ENCODE measurements at regions not wholly inside any gene's neighbourhood (a gene's known extent, or its start where the extent isn't known, plus 50 kb on each side); places are given as distances from the start of the nearest gene placed in this dataset.

GRCh38 chr11:128246364-128246801 lies 341.0 kb downstream of the ETS1 start:
- no peaks in the 10 kb centered on the region for H3K4me1 ChIP-seq (ENCODE audit: control insufficient read depth, insufficient read depth, low read length)
- no peak overlapping the region for H3K9ac ChIP-seq (ENCODE audit: low read depth, low read length)
- H3K9me3 ChIP-seq (ENCODE audit: control insufficient read depth, insufficient read depth, low read length), result no peaks in the 10 kb centered on the region
- H3K36me3 ChIP-seq (ENCODE audit: control insufficient read depth, insufficient read depth, low read length), result no peaks in the 10 kb centered on the region
- no peaks in the 10 kb centered on the region for H3K27me3 ChIP-seq (ENCODE audit: control insufficient read depth, insufficient read depth, low read length)
- no peak overlapping the region for H3K4me3 ChIP-seq (ENCODE audit: low read depth, low read length)

GRCh38 chr11:128244871-128245270 lies 342.5 kb downstream of the ETS1 start:
- H3K4me3 ChIP-seq (ENCODE audit: low read depth, low read length), result no peak overlapping the region
- no peaks in the 10 kb centered on the region for H3K9me3 ChIP-seq (ENCODE audit: control insufficient read depth, insufficient read depth, low read length)
- no peaks in the 10 kb centered on the region for H3K27me3 ChIP-seq (ENCODE audit: control insufficient read depth, insufficient read depth, low read length)
- no peak overlapping the region for H3K9ac ChIP-seq (ENCODE audit: low read depth, low read length)
- no peaks in the 10 kb centered on the region for H3K36me3 ChIP-seq (ENCODE audit: control insufficient read depth, insufficient read depth, low read length)
- no peaks in the 10 kb centered on the region for H3K4me1 ChIP-seq (ENCODE audit: control insufficient read depth, insufficient read depth, low read length)

- no peak overlapping the region for H3K9ac ChIP-seq (ENCODE audit: low read depth, low read length)
- H3K9me3 ChIP-seq (ENCODE audit: control insufficient read depth, insufficient read depth, low read length), result no peaks in the 10 kb centered on the region
- H3K4me1 ChIP-seq (ENCODE audit: control insufficient read depth, insufficient read depth, low read length), result no peaks in the 10 kb centered on the region
- no peaks in the 10 kb centered on the region for H3K36me3 ChIP-seq (ENCODE audit: control insufficient read depth, insufficient read depth, low read length)
- no peak overlapping the region for H3K4me3 ChIP-seq (ENCODE audit: low read depth, low read length)
- no peaks in the 10 kb centered on the region for H3K27me3 ChIP-seq (ENCODE audit: control insufficient read depth, insufficient read depth, low read length)
These were observed 344.9 kb downstream of the ETS1 start for GRCh38 chr11:128242451-128242850.

DNA sequence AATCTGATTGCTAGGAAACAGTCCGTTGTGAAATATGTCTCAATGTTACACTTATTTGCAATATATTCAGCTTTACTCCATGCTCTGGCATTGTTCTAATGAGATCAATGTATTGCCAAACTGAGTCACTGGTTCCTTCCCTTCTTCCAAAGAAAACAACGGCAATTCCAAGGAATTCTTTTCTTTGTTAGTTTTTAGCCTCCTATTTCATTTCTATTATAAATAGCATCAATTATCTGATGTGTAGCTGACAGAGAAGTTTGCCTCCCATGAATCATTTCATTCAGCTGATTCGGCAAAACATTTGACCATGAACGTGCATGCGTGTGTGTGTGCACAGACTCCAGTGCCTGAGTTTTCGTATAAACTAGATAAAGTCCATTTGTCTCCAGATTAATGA lies 346.8 kb downstream of the ETS1 start:
- Histone ChIP-seq H3K9ac (ENCODE audit: low read depth, low read length) (no peak overlapping the region), H3K4me3 (ENCODE audit: low read depth, low read length) (no peak overlapping the region), H3K9me3 (ENCODE audit: control insufficient read depth, insufficient read depth, low read length) (no peaks in the 10 kb centered on the region), H3K4me1 (ENCODE audit: control insufficient read depth, insufficient read depth, low read length) (no peaks in the 10 kb centered on the region), H3K27me3 (ENCODE audit: control insufficient read depth, insufficient read depth, low read length) (no peaks in the 10 kb centered on the region), H3K36me3 (ENCODE audit: control insufficient read depth, insufficient read depth, low read length) (no peaks in the 10 kb centered on the region)

GRCh38 chr11:128239306-128239705 lies 348.1 kb downstream of the ETS1 start:
- H3K36me3 ChIP-seq (ENCODE audit: control insufficient read depth, insufficient read depth, low read length), result no peaks in the 10 kb centered on the region
- H3K27me3 ChIP-seq (ENCODE audit: control insufficient read depth, insufficient read depth, low read length), result no peaks in the 10 kb centered on the region
- no peaks in the 10 kb centered on the region for H3K9me3 ChIP-seq (ENCODE audit: control insufficient read depth, insufficient read depth, low read length)
- H3K4me1 ChIP-seq (ENCODE audit: control insufficient read depth, insufficient read depth, low read length), result no peaks in the 10 kb centered on the region
- H3K4me3 ChIP-seq (ENCODE audit: low read depth, low read length), result no peak overlapping the region
- no peak overlapping the region for H3K9ac ChIP-seq (ENCODE audit: low read depth, low read length)

GRCh38 chr11:128238521-128239265 lies 348.7 kb downstream of the ETS1 start:
- Histone ChIP-seq H3K9ac (ENCODE audit: low read depth, low read length) (no peak overlapping the region), H3K4me1 (ENCODE audit: control insufficient read depth, insufficient read depth, low read length) (no peaks in the 10 kb centered on the region), H3K9me3 (ENCODE audit: control insufficient read depth, insufficient read depth, low read length) (no peaks in the 10 kb centered on the region), H3K36me3 (ENCODE audit: control insufficient read depth, insufficient read depth, low read length) (no peaks in the 10 kb centered on the region), H3K4me3 (ENCODE audit: low read depth, low read length) (no peak overlapping the region), H3K27me3 (ENCODE audit: control insufficient read depth, insufficient read depth, low read length) (no peaks in the 10 kb centered on the region)

DNA sequence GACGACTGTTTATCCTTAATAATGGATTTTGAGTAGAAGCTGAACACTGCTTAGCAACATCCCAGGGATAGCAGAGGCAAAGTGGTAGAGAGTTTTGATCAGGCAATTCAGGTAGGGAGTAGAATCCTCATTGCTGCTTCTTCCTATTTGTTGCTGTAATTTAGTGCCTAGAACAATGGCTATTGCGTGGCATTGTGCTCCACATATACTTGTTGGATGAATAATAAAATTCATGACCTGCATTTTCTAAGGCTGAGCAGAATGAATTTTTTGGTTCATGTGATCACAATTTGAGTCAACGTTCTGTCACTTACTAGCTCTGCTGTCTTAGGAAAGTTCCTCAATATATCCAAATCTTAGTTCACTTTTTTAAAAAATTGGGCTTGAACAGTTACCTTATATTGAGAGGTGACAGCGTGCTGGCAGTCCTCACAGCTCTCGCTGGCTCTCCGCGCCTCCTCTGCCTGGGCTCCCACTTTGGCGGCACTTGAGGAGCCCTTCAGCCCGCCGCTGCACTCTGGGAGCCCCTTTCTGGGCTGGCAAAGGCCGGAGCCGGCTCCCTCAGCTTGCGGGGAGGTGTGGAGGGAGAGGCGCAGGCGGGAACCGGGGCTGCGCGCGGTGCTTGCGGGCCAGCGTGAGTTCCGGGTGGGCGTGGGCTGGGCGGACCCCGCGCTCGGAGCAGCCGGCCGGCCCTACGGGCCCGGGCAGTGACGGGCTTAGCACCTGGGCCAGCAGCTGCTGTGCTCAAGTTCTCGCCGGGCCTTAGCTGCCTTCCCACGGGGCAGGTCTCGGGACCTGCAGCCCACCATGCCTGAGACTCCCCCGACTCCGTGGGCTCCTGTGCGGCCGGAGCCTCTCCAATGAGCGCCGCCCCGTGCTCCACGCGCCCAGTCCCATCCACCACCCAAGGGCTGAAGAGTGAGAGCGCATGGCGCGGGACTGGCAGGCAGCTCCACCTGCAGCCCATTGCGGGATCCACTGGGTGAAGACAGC lies 350.6 kb downstream of the ETS1 start:
- Histone ChIP-seq H3K4me1 (ENCODE audit: control insufficient read depth, insufficient read depth, low read length) (no peaks in the 10 kb centered on the region), H3K4me3 (ENCODE audit: low read depth, low read length) (no peak overlapping the region), H3K9ac (ENCODE audit: low read depth, low read length) (no peak overlapping the region), H3K9me3 (ENCODE audit: control insufficient read depth, insufficient read depth, low read length) (no peaks in the 10 kb centered on the region), H3K36me3 (ENCODE audit: control insufficient read depth, insufficient read depth, low read length) (no peaks in the 10 kb centered on the region), H3K27me3 (ENCODE audit: control insufficient read depth, insufficient read depth, low read length) (no peaks in the 10 kb centered on the region)

GRCh38 chr11:128235958-128236357 lies 351.4 kb downstream of the ETS1 start:
- no peak overlapping the region for H3K9ac ChIP-seq (ENCODE audit: low read depth, low read length)
- H3K4me1 ChIP-seq (ENCODE audit: control insufficient read depth, insufficient read depth, low read length), result no peaks in the 10 kb centered on the region
- no peaks in the 10 kb centered on the region for H3K9me3 ChIP-seq (ENCODE audit: control insufficient read depth, insufficient read depth, low read length)
- H3K27me3 ChIP-seq (ENCODE audit: control insufficient read depth, insufficient read depth, low read length), result no peaks in the 10 kb centered on the region
- no peaks in the 10 kb centered on the region for H3K36me3 ChIP-seq (ENCODE audit: control insufficient read depth, insufficient read depth, low read length)
- no peak overlapping the region for H3K4me3 ChIP-seq (ENCODE audit: low read depth, low read length)

GRCh38 chr11:128235426-128235825 lies 351.9 kb downstream of the ETS1 start:
- Histone ChIP-seq H3K9ac (ENCODE audit: low read depth, low read length) (no peak overlapping the region), H3K4me1 (ENCODE audit: control insufficient read depth, insufficient read depth, low read length) (no peaks in the 10 kb centered on the region), H3K36me3 (ENCODE audit: control insufficient read depth, insufficient read depth, low read length) (no peaks in the 10 kb centered on the region), H3K27me3 (ENCODE audit: control insufficient read depth, insufficient read depth, low read length) (no peaks in the 10 kb centered on the region), H3K4me3 (ENCODE audit: low read depth, low read length) (no peak overlapping the region), H3K9me3 (ENCODE audit: control insufficient read depth, insufficient read depth, low read length) (no peaks in the 10 kb centered on the region)

DNA sequence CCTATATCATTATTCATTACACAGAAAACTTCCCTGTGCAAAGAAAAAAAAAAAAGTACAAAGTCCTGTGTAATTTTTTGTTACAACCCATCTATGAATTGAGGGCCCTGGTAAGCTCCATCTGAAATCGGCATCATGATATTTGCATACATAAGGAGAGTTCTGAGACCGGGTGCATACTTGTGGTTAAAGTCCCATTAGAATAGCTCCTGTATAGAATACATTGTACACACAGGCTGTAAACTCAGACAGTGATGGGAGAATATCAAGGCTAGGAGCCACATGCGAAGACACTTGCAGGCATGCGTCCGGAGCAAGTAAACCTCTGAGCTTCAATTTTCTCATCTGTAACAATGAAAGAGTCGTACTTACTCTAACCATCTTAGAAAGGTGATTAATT lies 353.2 kb downstream of the ETS1 start:
- H3K9ac ChIP-seq (ENCODE audit: low read depth, low read length), result no peak overlapping the region

DNA sequence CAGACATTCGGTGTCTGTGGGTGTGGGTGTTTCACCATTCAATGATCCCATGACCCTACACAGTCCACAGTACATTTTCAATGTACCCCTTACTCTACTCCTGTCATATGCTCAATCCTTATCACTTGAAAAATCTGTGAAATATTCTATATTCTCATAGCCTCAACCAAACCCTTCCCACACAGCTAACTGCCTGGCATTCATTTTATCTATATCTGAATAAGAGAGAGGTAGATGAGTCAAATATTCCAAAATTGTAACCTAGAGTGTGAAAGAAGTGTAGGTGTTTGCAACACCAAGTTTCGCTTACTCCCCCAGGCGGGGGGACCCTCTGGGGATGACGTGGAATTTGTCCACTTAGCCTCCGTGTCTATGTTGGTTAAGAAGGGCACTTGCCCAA lies 354.8 kb downstream of the ETS1 start:
- Histone ChIP-seq H3K36me3 (ENCODE audit: control insufficient read depth, insufficient read depth, low read length) (no peaks in the 10 kb centered on the region), H3K9ac (ENCODE audit: low read depth, low read length) (no peak overlapping the region), H3K27me3 (ENCODE audit: control insufficient read depth, insufficient read depth, low read length) (no peaks in the 10 kb centered on the region), H3K4me1 (ENCODE audit: control insufficient read depth, insufficient read depth, low read length) (no peaks in the 10 kb centered on the region), H3K9me3 (ENCODE audit: control insufficient read depth, insufficient read depth, low read length) (no peaks in the 10 kb centered on the region), H3K4me3 (ENCODE audit: low read depth, low read length) (no peak overlapping the region)

More for the DNA sequence above, 353.2 kb downstream of the ETS1 start:
- H3K9me3 ChIP-seq (ENCODE audit: control insufficient read depth, insufficient read depth, low read length), result no peaks in the 10 kb centered on the region
- no peak overlapping the region for H3K4me3 ChIP-seq (ENCODE audit: low read depth, low read length)
- no peaks in the 10 kb centered on the region for H3K27me3 ChIP-seq (ENCODE audit: control insufficient read depth, insufficient read depth, low read length)
- no peaks in the 10 kb centered on the region for H3K4me1 ChIP-seq (ENCODE audit: control insufficient read depth, insufficient read depth, low read length)
- H3K36me3 ChIP-seq (ENCODE audit: control insufficient read depth, insufficient read depth, low read length), result no peaks in the 10 kb centered on the region

Measured in iPS-15b (cell line).